ENCODE measurements at regions not wholly inside any gene's neighbourhood (a gene's known extent, or its start where the extent isn't known, plus 50 kb on each side); places are given as distances from the start of the nearest gene placed in this dataset.
"Not testable (repeated sequence)": the region's sequence is repeated elsewhere in the genome, so short reads cannot be mapped to it uniquely, and the experiment has no call there.

DNA sequence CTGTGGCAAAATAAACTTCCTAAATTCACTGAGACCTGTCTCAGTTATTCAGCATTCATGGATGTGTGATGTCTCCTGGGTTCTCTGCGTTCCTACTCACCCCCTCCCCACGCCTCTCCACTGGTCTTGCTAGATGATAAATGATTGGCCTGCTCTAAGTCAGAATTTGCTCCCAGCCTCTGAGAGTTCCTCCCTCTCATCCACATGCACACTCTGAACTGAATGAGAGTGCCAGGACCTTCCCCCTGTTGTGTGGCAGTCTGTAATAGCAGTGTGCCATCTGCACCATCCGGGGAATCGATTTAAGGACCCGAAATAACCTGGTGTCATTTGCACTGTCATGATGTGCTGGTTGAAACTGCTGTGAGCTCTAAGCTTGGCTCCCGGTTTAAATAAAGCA, 135.8 kb upstream of the AFDN start:
- DNase-seq, result peak; percentile 19

DNA sequence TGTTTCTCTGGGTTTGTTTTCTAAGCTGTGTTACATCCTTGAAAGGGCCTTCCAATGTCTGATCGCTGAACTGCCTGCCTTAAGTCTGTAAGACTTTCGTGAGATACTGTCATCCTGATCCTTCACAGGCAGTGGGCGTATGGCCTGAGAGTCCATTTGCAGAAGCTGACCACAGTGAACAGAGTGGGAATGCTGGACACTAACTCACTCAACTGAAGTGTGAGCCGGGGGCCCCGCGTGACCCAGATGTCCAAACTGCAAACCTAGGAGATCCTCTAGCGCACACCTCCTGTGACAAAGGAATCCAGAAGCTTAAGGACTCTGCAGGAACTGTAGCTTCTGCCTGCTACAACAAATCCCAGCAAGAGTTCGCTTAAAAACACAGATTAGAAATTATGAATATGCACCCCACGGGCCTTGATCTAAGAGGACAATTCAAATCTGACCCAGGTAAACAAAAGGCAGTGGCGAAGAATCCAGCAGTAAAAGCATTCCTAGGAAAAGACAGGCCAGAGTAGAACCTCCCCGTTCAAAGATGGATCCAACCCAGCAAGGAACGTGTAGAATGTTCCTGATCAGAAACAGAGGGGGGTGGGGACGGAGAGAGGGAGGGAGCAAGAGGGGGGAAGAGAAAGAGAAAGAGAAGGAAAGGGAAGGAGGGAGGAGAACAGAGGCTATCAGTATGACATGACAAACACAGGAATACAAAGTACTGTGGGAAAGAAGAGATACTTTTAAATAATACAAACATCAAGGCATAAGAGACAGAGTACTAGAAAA, 135.0 kb upstream of the AFDN start:
- no peak for DNase-seq

DNA sequence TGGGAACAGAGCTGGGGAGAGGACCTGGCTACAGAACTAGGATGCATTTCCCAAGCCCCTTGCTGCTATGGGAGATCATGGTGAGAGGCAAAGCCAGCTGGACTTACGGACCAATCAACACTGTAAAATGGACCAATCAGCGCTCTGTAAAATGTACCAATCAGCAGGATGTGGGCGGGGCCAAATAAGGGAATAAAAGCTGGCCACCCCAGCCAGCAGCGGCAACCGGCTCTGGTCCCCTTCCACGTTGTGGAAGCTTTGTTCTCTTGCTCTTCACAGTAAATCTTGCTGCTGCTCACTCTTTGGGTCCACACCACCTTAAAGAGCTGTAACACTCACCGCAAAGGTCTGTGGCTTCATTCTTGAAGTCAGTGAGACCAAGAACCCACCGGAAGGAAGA, 133.2 kb upstream of the AFDN start:
- DNase-seq, result not testable (repeated sequence)

DNA sequence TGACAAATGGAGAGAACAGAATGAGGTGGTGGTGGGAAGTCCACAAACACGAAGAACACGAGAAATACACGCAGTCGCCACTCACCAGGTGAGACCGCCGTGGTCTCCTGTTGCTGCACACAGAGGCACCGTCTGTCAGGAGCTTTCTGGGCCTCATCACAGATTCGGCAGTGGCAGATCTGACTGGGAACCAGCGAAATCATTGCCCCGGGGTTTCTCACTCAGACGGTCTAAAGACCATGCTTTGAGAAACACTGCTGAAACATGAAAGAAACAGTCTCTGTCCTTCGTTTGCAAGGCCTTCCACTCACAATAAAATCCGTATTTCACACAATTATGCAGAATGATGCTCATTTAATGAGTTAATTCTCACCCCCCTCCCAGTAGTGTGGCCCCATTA, 130.9 kb upstream of the AFDN start:
- DNase-seq, result no peak

DNA sequence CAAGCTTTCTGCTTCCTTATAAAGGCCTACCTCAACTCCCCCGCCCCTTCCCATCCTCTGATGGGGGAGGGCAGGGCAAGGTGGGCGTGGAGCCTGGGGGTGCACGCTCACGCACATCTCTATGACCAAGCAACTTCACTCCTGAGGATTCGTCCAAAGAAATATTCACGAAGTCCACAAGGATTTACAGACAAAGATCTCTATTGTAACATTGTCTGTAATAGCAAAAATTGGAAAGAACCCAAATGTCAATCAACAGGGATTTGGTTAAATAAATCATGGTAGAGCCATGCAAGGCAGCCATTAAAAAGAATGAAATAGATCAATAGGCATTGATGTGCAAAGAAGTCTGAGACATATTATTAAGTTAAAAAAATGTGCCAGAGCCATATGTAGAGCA, 130.4 kb upstream of the AFDN start:
- DNase-seq, result no peak

DNA sequence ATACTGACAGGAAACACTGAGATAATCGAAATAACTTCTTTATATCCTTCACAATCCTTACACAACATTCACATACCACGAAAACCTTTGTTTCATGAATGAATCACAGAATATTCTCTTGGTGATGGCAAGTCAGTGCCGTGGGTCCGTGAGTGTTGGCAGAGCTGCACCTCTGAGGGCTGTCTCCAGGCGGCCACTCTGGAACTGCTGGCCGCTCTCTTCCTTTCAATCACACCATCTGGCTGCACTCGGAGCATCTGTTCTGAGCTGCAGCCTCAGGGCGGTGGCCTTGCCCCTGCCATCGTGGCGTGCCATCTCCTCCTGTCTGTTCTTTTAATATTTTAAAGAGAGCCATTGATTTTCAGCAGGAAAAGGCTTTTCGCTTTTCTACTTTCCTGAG, 129.4 kb upstream of the AFDN start:
- peak; percentile 77 for DNase-seq

DNA sequence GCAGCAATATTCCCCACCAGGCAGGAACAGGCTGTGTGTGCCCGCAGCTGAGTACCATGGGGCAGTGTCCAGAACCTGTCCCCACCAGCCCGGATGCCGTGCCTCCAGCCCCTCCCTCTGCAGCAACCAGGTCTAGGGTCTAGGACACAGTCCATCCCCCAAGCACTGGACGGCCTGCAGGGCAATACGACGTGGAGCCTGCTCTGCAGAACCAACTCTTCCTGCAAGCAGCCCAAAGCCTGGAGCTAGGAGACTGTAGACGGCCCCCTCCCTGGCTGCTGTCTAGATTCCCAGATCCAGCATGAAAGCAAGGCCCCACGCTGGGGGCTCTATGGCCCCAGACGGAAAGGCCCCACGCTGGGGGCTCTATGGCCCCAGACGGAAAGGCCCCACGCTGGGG, 128.2 kb upstream of the AFDN start:
- DNase-seq, result no peak

DNA sequence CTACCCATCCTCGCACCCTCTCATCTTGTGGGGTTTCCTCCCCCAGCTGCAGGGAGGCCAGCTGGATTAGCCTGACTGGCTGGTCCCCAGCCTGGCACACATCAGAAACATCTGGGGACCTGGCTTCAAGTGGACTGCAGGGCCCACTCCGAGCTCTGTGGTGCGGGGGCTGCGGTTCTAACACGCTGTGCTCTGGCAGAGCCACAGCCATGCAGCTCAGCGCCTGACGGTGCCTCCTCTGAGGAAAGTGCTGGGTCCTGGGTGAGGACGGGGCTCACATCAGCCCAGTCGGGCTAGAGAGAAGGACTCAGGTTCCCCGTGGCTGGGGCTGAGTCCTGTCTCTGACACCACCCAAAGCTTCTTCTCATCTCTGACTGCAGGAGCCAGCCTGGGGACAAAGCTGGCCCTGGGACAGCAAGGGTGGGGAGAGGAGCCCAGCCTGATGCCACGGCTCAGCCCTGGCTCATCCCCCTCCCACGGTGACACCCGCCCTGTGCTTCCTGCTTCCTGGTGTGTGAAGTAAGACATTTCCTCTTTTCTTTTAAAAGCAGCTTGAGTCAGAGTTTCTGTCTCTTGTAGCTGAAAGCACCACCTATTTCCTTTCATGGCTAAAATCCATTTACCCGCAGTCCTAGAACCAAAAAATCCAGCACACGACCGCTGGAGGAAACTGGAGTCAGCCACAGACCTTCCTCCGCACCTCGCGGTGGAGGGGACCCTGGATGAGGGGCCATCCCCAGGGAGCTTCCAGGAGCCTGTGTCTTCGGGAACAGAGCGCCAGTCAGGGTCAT, 127.4 kb upstream of the AFDN start:
- DNase-seq, result no peak

DNA sequence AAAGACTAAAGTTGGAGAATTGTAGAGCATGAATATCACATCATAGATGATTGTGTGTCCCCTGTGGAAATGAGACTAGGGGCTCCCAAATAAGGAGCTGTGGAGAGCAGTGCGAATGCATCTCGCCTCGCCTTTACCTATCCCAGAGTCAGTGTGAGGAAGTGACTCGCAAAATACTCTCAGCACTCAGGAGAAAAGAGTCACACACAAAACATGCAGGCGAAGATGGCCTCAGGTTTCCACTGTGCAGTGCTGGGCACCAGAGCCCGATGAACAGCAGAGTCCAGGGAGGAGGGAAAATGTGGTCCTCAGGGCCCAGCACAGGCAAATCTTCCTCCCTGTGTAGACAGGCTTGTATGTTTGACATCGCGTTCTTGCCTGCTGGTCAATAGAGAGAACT, 126.5 kb upstream of the AFDN start:
- DNase-seq, result no peak

DNA sequence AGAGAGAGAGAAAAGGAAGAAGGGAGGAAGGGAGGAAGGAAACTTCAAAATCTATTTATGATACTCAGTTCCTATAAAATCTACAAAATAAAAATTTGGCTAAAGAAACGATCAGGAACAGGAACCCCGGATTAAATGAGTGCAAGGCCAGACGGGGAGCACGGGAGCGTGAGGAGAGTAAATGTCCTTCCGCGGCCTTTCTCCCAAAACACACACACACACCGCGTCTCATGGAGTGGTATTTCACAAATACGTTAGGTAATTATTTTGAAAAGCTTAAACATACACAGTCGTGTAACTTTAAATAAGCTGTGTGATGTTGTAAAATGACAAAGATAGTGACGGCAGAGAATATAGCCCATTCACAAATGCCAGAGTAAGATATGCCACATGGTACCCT, 125.7 kb upstream of the AFDN start:
- DNase-seq, result no peak

DNA sequence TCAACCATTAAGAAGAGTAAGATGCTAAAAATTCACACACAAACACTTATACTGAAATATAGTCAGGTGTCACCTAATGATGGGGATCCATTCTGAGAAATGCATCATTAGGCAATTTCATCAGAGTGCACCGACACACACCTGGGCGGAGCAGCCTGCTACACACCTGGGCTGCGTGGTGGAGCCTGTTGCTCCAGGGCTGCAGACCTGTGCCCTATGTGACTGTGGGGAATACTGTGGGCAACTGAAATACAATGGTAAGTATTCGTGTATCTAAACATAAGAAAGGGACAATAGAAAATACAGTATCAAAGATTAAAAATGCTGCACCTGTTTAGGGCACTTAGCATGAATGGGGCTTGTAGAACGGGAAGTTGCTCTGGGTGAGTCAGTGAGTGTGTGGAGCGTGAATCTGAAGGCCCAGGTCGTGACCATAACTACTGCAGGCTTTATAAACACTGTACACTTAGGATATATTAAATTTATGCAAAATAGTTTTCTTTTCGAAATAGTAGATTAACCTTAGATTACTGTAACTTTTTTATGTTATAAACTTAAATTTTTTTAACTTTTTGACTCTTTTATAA, 124.4 kb upstream of the AFDN start:
- DNase-seq, result no peak

DNA sequence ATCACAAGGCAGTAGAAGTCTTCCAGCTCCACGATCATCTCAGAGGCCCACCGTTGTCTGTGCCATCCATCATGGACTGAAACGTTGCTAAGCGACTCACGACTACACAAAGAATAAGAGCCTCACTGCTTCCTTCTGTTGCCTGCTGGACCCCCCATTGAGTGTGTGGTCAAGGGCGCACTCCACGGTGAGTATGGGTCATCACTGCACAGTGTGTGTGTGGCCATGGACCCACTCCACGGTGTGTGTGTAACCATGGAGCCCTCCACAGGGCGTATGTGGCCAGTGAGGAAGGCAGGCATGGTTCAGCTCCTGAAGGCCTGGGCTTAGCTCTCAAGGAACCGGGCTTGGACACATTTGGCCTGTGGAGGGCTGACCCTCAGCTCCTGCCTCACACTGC, 123.4 kb upstream of the AFDN start:
- no peak for DNase-seq

DNA sequence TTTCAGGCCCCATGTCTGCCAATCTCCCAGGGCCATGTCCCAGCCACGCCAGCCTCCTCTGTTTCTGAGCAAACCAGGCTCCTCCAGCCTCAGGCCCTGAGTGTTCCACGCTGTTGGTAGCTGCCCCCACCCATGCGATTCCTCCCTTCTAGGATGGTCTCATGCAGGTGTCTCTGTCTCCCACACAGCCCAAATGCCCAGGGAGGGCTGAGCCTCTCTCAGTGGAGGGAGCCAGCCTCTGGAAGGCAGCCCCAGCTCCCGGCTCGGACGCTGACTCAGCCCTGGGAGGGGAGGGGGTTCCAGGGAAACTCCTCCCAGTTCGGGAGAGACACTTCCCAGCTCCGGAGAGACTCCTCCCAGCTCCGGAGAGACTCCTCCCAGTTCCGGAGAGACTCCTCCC, 122.9 kb upstream of the AFDN start:
- DNase-seq, result no peak

DNA sequence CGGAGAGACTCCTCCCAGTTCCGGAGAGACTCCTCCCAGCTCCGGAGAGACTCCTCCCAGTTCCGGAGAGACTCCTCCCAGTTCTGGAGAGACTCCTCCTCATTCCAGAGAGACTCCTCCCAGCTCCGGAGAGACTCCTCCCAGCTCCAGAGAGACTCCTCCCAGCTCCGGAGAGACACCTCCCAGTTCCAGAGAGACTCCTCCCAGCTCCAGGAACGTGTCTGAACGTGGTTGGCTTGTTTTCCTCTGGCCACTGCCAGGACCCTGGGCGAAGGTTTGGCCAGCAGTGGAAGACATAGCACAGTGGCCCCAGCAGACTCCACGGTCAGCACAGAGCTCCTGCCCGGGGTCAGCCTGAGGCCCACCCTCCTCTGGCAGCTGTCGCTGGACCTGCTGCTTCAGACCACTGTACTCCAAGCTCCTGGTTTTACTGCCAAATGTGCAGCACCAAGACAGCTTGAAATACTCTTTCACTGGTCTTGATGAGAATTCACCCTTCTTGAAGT, 122.3 kb upstream of the AFDN start:
- DNase-seq, result no peak

DNA sequence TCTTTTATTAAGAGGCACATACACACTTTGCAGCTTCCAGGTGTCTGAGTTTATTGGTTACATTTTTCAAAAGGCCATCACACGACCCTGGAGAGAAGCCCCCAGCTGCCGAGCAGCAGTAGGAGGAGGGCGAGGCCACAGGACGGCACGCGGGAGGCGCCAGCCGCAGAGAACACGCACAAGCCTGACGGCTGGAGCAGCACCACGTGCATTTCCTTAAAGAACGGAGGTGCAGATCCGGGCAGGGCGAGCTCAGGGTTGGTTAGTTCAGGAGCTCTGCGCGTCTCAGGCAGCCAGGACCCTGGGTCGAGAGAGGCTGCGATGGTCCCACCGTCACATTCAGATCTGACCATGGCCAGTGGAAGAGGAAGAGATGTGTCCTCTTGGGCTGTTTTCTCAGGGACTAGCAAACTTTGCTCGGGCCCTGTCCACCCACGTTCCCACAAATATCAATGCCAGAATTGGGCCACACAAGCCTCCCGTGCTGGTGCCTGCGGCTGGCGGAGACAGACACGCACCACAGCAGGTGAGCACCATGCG, 121.4 kb upstream of the AFDN start:
- DNase-seq, result no peak

DNA sequence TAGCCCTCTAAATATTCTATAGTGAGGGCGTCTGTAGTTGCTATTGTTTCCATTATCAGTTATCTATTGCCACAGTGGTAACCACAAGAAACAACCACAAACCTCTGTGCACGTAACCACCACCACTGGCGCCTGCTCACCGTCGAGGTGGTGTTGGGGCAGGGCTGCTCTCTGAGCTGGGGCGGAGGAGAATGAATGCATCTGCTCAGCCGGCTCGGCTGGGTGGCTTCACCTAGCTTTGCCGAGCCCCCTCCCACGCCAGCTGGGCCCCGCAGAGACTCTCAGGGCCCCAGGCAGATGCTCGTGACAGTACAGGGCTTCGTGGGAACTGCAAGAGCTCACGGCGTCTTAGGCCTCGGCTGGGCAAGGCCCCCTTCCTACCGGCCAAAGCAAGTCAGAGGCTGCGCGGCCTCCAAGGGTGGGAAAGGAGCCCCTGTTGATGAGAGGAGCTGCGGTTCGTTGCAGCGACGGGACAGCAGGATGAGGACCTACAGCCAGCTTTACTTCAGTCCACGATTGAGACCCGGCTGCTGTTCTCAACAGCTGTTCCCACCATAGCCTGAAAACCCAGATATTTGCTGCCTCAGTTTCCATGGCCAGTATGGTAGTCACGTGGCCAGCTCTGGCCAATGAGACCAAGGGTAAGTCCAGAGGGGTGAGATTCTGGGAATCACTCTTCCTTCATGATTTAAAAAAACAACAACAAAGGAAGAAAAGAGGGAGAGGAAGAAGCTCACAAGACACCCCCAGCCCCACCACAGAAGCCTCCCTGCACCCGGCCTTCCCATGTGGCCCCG, 120.2 kb upstream of the AFDN start:
- no peak for DNase-seq

DNA sequence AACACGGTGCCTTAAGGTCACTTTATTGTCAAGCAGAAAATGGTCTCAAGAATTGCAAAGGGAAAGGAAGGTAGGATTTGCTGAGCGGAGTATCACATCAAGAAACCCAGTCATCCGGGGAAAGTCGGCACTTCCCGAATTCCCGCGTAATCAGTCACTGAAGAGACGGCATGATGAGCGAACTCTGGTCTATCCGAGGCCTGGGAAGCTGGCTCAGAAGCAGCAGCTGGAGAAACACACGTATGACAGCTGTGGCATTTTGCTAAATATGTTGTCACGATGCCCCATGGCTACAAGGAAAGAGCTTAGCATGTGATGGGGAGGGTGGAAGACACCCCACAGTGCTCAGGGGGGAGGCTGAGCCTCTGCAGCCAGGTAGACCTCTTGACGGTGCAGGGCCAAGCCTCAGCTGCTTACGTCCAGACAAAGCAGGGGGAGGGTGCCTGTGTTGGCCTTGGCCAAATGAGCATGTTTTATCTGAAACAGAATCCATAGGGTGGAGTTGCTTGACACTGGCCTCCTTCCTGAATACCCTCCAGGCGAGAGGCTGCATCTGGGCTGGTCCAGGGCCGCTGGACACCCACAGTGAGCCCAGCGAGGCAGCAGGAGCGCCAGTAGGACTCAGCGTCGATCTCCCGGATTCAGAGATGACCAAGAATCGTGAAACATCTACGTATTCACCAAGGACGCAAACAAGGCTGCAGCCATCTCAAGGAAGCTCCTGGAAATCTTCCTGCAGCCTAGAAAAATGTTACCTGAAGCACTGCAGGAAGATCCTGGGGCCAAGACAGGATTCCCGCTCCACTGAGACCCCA, 118.8 kb upstream of the AFDN start:
- no peak for DNase-seq

DNA sequence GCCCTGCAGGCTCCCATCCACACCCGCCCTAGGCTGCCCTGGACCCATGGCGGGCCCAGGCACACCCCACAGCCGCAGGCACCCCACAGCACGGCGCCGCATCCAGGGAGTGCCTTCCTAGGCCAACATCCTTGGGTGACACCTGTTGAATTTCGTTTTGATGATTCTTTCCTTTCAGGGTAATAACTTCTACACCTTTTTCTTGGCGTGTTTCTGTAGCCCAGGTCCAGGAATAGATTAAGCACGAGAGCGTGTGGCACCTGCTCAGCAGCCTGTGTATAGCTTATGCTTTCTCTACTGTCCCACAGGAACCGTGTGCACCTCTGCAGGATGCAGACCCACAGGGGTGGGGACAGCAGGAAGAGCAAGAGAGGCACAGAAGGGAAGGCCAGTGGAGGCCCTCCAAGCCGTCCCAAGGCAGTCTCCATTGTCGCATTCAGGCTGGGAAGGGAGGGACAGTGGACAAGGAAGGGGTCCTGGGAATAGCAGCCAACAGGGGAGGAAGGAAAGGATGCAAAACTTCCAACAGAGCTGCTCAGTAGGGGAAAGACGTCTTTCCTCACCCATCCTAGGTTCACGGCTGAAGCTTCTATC, 118.1 kb upstream of the AFDN start:
- no peak for DNase-seq

DNA sequence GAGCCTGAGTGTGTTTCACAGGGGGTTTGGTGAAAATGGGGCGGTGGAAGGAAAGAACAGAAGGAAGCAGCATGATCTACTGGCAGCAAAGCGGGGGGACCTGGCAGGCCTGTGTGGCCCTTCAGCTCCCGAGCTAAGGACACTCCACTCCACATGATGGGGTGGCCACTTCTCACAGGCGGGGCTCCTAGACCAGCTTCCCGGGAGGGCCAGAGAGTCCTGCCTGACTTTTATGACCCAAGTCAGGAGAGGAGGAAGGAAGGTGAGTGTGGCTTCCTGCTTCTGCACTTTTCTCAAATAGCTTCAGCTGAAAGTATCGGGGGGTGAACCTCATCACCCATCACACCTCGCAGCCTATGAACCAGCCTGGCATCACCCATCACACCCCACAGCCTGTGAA, 117.5 kb upstream of the AFDN start:
- no peak for DNase-seq

DNA sequence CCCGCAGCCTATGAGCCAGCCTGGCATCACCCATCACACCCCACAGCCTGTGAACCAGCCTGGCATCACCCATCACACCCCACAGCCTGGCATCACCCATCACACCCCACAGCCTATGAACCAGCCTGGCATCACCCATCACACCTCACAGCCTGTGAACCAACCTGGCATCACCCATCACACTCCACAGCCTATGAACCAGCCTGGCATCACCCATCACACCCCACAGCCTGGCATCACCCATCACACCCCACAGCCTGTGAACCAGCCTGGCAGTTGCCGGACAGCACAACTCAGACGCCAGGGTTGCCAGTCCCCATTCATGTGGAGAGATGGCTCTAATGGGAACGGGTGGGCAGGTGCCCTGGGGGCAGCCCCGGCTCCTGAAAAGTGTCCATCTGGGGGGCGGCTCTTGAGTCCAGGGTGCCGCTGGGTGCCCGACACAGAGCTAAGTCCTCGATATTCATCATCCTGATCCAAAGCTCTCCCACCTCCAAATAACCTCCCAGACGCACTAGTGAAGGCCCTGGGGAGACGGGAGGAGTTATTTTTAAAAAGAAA, 116.9 kb upstream of the AFDN start:
- DNase-seq, result not testable (repeated sequence)

DNA sequence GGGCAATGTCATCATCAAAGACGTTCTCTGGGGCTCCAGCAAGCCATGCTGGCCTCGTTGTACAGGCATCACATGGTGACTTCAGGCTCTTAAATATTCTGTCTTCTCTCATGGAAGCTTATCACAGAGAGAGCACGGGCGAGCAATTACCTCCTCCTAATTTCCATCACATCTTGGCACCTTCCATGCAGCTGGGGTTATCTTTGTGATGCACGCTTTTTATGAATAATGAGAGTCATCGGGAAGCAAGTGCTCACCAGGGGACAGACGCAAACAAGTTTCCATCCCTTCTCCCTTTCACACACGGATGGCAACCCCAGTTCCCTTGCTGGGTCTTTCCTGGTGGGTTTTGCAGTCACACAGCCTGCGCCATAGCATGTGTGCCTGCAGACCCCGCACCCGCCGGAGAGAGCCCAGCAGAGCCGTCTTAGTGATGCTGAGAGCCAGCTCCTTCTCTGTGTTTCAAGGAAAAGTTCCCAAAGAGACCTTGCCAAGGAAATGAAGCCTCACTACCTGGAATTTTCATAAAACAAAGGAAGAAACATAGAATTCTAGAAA, 116.3 kb upstream of the AFDN start:
- DNase-seq, result no peak
